Keratinocyte (primary cell): ENCODE measurements at regions not wholly inside any gene's neighbourhood (a gene's known extent, or its start where the extent isn't known, plus 50 kb on each side); places are given as distances from the start of the nearest gene placed in this dataset.

Experiments
- DNase-seq: peaks from one replicate; pipeline ENCODE4 v3.0.0-alpha.2; 2011; ENCODE audit warnings: low read depth, missing footprints, low spot score
- FAIRE-seq: peaks from 2 replicates; lab custom pipeline; 2011; peaks lifted over from hg19 to GRCh38; lab: Jason Lieb, UNC
- H2AFZ ChIP-seq: 2 replicates; pipeline ENCODE4 v1.6.0; 2012; ENCODE audit warnings: low read length, control low read depth, inconsistent platforms; ENCODE audit not compliant: control insufficient read depth
- H3K27ac ChIP-seq: 2 replicates; pipeline ENCODE4 v1.5.1; 2011; ENCODE audit warnings: low read length; ENCODE audit not compliant: control insufficient read depth, insufficient read depth
- H3K27me3 ChIP-seq: 3 replicates; pipeline ENCODE4 v1.6.0; 2011; ENCODE audit warnings: low read length; ENCODE audit not compliant: control insufficient read depth, insufficient read depth; ENCODE audit errors: extremely low read depth
- H3K36me3 ChIP-seq, 2 experiments: 2 replicates in 1 of 2; 3 replicates in 1 of 2; pipeline ENCODE4 v1.5.1; 2011; ENCODE audit warnings: low read length in 2 of 2, mild to moderate bottlenecking in 1 of 2; ENCODE audit not compliant: control insufficient read depth in 2 of 2, insufficient read depth in 2 of 2; ENCODE audit errors: extremely low read depth in 1 of 2
- H3K4me1 ChIP-seq: 3 replicates; pipeline ENCODE4 v1.5.1; 2011; ENCODE audit warnings: low read length; ENCODE audit not compliant: control insufficient read depth, insufficient read depth; ENCODE audit errors: extremely low read depth
- H3K4me2 ChIP-seq: 3 replicates; pipeline ENCODE4 v1.6.0; 2011; ENCODE audit warnings: low read depth, low read length; ENCODE audit not compliant: control insufficient read depth, insufficient read depth; ENCODE audit errors: extremely low read depth
- H3K4me3 ChIP-seq, 3 experiments: fragments of 200-600 bp in 1 of 3; sonication (generic) in 1 of 3; 2 replicates in 2 of 3; 3 replicates in 1 of 3; pipeline ENCODE4 v1.5.1; 2011 to 2016; ENCODE audit warnings: low read length in 3 of 3, mild to moderate bottlenecking in 3 of 3, control low read depth in 2 of 3, inconsistent platforms in 1 of 3, low read depth in 1 of 3, mixed read lengths in 1 of 3, mixed run types in 1 of 3, moderate library complexity in 1 of 3; ENCODE audit not compliant: control insufficient read depth in 2 of 3, insufficient read depth in 2 of 3; ENCODE audit errors: extremely low read depth in 1 of 3
- H3K79me2 ChIP-seq: 2 replicates; pipeline ENCODE4 v1.6.0; 2012; ENCODE audit warnings: low read length; ENCODE audit not compliant: control insufficient read depth, insufficient read depth
- H3K9ac ChIP-seq: 3 replicates; pipeline ENCODE4 v1.6.0; 2011; ENCODE audit warnings: low read length; ENCODE audit not compliant: control insufficient read depth, insufficient read depth; ENCODE audit errors: extremely low read depth
- H3K9me1 ChIP-seq: 3 replicates; pipeline ENCODE4 v1.6.0; 2011; ENCODE audit warnings: low read length; ENCODE audit not compliant: control insufficient read depth, insufficient read depth; ENCODE audit errors: extremely low read depth
- H3K9me3 ChIP-seq: 2 replicates; pipeline ENCODE4 v1.5.1; 2012; ENCODE audit warnings: low read depth, low read length; ENCODE audit not compliant: control insufficient read depth
- H4K20me1 ChIP-seq: 3 replicates; pipeline ENCODE4 v1.6.0; 2011; ENCODE audit warnings: low read length; ENCODE audit not compliant: control insufficient read depth, insufficient read depth; ENCODE audit errors: extremely low read depth
- CTCF ChIP-seq, 3 experiments: IDR thresholded peaks in 1 of 3; conservative IDR thresholded peaks in 1 of 3; optimal IDR thresholded peaks in 1 of 3; 2 replicates in 2 of 3; 3 replicates in 1 of 3; pipeline versions ENCODE3 to v1.5.1; 2011; ENCODE audit warnings: low read length in 3 of 3, mild to moderate bottlenecking in 3 of 3, moderate library complexity in 2 of 3, control low read depth in 1 of 3, inconsistent platforms in 1 of 3; ENCODE audit not compliant: insufficient read depth in 2 of 3; ENCODE audit errors: extremely low read depth in 1 of 3
- EZH2 ChIP-seq: IDR thresholded peaks from one replicate; pipeline ENCODE4 v1.6.1; 2012; ENCODE audit warnings: inconsistent platforms, mild to moderate bottlenecking, low read length, moderate library complexity
- dilution Hi-C: fragments of 300-500 bp; cut with MboI; formaldehyde crosslinking; loops from one replicate; pipeline ENCODE4 v1.7.0; 2020; ENCODE audit warnings: low sequenced_read_pairs; ENCODE audit not compliant: extremely low pct_ligation_motif_present

- H3K9me3 ChIP-seq = no peaks in the 10 kb centered on the region
- H2AFZ ChIP-seq = no peak overlapping the region
- H3K9me1 ChIP-seq = no peaks in the 10 kb centered on the region
- no peak for DNase-seq
- no peak overlapping the region for H3K27ac ChIP-seq
- FAIRE-seq = no peak
- H3K27me3 ChIP-seq = no peaks in the 10 kb centered on the region
- no peak for TF ChIP-seq EZH2
- no peak for TF ChIP-seq CTCF (optimal IDR thresholded peaks at IDR 0.05 in 1 of 3, IDR thresholded peaks at IDR 0.05 in 1 of 3, conservative IDR thresholded peaks at IDR 0.05 in 1 of 3; ENCODE audit: extremely low read depth in 1 of 3, insufficient read depth in 2 of 3, low read length in 3 of 3)
- H3K4me2 ChIP-seq = no peak overlapping the region
- no peaks in the 10 kb centered on the region for H3K79me2 ChIP-seq
- no peaks in the 10 kb centered on the region for H3K36me3 ChIP-seq
- no peaks in the 10 kb centered on the region for H3K4me1 ChIP-seq
- H4K20me1 ChIP-seq = no peaks in the 10 kb centered on the region
- dilution Hi-C loops = no loop called here
- H3K4me3 ChIP-seq = no peak overlapping the region
- H3K9ac ChIP-seq = no peak overlapping the region
Measured at GRCh38 chr3:80472459-80472858, 704.7 kb upstream of the ROBO1 start.

GRCh38 chr3:80470433-80470832 is 702.6 kb upstream of the ROBO1 start:
- no peak for FAIRE-seq
- H3K9ac ChIP-seq = no peak overlapping the region
- no peak for TF ChIP-seq EZH2
- TF ChIP-seq CTCF (optimal IDR thresholded peaks at IDR 0.05 in 1 of 3, IDR thresholded peaks at IDR 0.05 in 1 of 3, conservative IDR thresholded peaks at IDR 0.05 in 1 of 3; ENCODE audit: extremely low read depth in 1 of 3, insufficient read depth in 2 of 3, low read length in 3 of 3) = no peak

More at GRCh38 chr3:80470433-80470832, 702.6 kb upstream of the ROBO1 start:
- H3K4me2 ChIP-seq = no peak overlapping the region
- dilution Hi-C loops = no loop called here
- no peaks in the 10 kb centered on the region for H3K36me3 ChIP-seq
- no peaks in the 10 kb centered on the region for H3K79me2 ChIP-seq
- DNase-seq = no peak
- H2AFZ ChIP-seq = no peak overlapping the region
- H3K4me1 ChIP-seq = no peaks in the 10 kb centered on the region
- H4K20me1 ChIP-seq = no peaks in the 10 kb centered on the region
- no peaks in the 10 kb centered on the region for H3K9me1 ChIP-seq
- H3K27me3 ChIP-seq = no peaks in the 10 kb centered on the region
- no peaks in the 10 kb centered on the region for H3K9me3 ChIP-seq
- H3K4me3 ChIP-seq = no peak overlapping the region
- no peak overlapping the region for H3K27ac ChIP-seq
